ENCODE measurements at regions not wholly inside any gene's neighbourhood (a gene's known extent, or its start where the extent isn't known, plus 50 kb on each side); places are given as distances from the start of the nearest gene placed in this dataset.
"Not testable (repeated sequence)": the region's sequence is repeated elsewhere in the genome, so short reads cannot be mapped to it uniquely, and the experiment has no call there.

GRCh38 chr6:27049863-27050781 lies 197.4 kb upstream of the PRSS16 start:
- no peak overlapping the region for H3K4me2 ChIP-seq (replicated peaks; ENCODE audit: extremely low read depth, low read length, poor library complexity, severe bottlenecking)
- H3K36me3 Mint-ChIP-seq = no peaks in the 10 kb centered on the region
- WGBS (ENCODE audit: insufficient coverage) = 86% methylated on average over 19 of the region's 30 CpGs
- no peaks in the 10 kb centered on the region for H3K4me1 Mint-ChIP-seq
- no peaks in the 10 kb centered on the region for H3K4me1 ChIP-seq (ENCODE audit: control insufficient read depth in 1 of 2, insufficient read depth in 2 of 2, low read length in 2 of 2)
- no peaks in the 10 kb centered on the region for H3K27me3 ChIP-seq (ENCODE audit: control insufficient read depth in 2 of 2, insufficient read depth in 2 of 2, low read length in 2 of 2)
- H3K9me3 Mint-ChIP-seq = peaks cover 6 to 23% (median 16%) of the 10 kb centered on the region in 7 donors
- DNase-seq = no peak
- TF ChIP-seq, protein P1, sequence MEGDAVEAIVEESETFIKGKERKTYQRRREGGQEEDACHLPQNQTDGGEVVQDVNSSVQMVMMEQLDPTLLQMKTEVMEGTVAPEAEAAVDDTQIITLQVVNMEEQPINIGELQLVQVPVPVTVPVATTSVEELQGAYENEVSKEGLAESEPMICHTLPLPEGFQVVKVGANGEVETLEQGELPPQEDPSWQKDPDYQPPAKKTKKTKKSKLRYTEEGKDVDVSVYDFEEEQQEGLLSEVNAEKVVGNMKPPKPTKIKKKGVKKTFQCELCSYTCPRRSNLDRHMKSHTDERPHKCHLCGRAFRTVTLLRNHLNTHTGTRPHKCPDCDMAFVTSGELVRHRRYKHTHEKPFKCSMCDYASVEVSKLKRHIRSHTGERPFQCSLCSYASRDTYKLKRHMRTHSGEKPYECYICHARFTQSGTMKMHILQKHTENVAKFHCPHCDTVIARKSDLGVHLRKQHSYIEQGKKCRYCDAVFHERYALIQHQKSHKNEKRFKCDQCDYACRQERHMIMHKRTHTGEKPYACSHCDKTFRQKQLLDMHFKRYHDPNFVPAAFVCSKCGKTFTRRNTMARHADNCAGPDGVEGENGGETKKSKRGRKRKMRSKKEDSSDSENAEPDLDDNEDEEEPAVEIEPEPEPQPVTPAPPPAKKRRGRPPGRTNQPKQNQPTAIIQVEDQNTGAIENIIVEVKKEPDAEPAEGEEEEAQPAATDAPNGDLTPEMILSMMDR (IDR thresholded peaks at IDR 0.05) = no peak
- no peak overlapping the region for H3K4me3 ChIP-seq (replicated peaks in 1 of 3; ENCODE audit: low read depth in 2 of 3, low read length in 3 of 3)
- H3K9ac ChIP-seq (ENCODE audit: insufficient read depth, low read length, poor library complexity, severe bottlenecking) = no peak overlapping the region
- H4K20me1 ChIP-seq (ENCODE audit: insufficient read depth, low read length) = no peaks in the 10 kb centered on the region
- peaks cover 0 to 18% of the 10 kb centered on the region in 2 donors for H3K9me3 ChIP-seq (replicated peaks in 1 of 2; ENCODE audit: control insufficient read depth in 1 of 2, insufficient read depth in 1 of 2, low read length in 2 of 2)
- H3K79me2 ChIP-seq (ENCODE audit: insufficient read depth, low read length) = no peaks in the 10 kb centered on the region
- intact Hi-C loops (cut with micrococcal nuclease) = no loop called here
- H3K27me3 Mint-ChIP-seq (ENCODE audit: low read depth in 3 of 3) = peaks cover 2 to 7% (median 5%) of the 10 kb centered on the region in 3 donors
- H2AFZ ChIP-seq (ENCODE audit: insufficient read depth, low read depth, low read length, poor library complexity, severe bottlenecking) = no peak overlapping the region
- H3K4me3 Mint-ChIP-seq = no peak overlapping the region
- H3K27ac ChIP-seq (ENCODE audit: low read depth in 1 of 2, low read length in 2 of 2) = no peak overlapping the region
- H3K27ac Mint-ChIP-seq = no peak overlapping the region
- H3K36me3 ChIP-seq (replicated peaks in 1 of 2; ENCODE audit: control insufficient read depth in 1 of 2, insufficient read depth in 2 of 2, low read length in 2 of 2) = no peaks in the 10 kb centered on the region

- DNase-seq; H3K27me3 ChIP-seq (ENCODE audit: control insufficient read depth in 2 of 2, insufficient read depth in 2 of 2, low read length in 2 of 2); intact Hi-C loops (cut with micrococcal nuclease); H3K4me1 Mint-ChIP-seq; H3K79me2 ChIP-seq (ENCODE audit: insufficient read depth, low read length); H3K4me2 ChIP-seq (replicated peaks; ENCODE audit: extremely low read depth, low read length, poor library complexity, severe bottlenecking); H3K36me3 ChIP-seq (replicated peaks in 1 of 2; ENCODE audit: control insufficient read depth in 1 of 2, insufficient read depth in 2 of 2, low read length in 2 of 2); H3K9ac ChIP-seq (ENCODE audit: insufficient read depth, low read length, poor library complexity, severe bottlenecking); H2AFZ ChIP-seq (ENCODE audit: insufficient read depth, low read depth, low read length, poor library complexity, severe bottlenecking); H3K27ac ChIP-seq (ENCODE audit: low read depth in 1 of 2, low read length in 2 of 2); H3K4me1 ChIP-seq (ENCODE audit: control insufficient read depth in 1 of 2, insufficient read depth in 2 of 2, low read length in 2 of 2); H3K27ac Mint-ChIP-seq; H3K4me3 Mint-ChIP-seq; H3K36me3 Mint-ChIP-seq; H3K4me3 ChIP-seq (replicated peaks in 1 of 3; ENCODE audit: low read depth in 2 of 3, low read length in 3 of 3); H4K20me1 ChIP-seq (ENCODE audit: insufficient read depth, low read length); H3K9me3 ChIP-seq (replicated peaks in 1 of 2; ENCODE audit: control insufficient read depth in 1 of 2, insufficient read depth in 1 of 2, low read length in 2 of 2): not testable (repeated sequence)
- WGBS (ENCODE audit: insufficient coverage) = no CpG with 5 or more reads among the region's 10 CpGs
- Mint-ChIP-seq H3K9me3 (peaks cover 2 to 13% (median 6%) of the 10 kb centered on the region in 7 donors), H3K27me3 (ENCODE audit: low read depth in 3 of 3) (peaks cover 2 to 12% (median 7%) of the 10 kb centered on the region in 3 donors)
Measured at GRCh38 chr6:27052082-27052730, 195.3 kb upstream of the PRSS16 start.
